ENCODE measurements at regions not wholly inside any gene's neighbourhood (a gene's known extent, or its start where the extent isn't known, plus 50 kb on each side); places are given as distances from the start of the nearest gene placed in this dataset.

GRCh38 chr9:84419031-84419602, 78.6 kb upstream of the SLC28A3 start:
- H3K4me3 ChIP-seq (replicated peaks; ENCODE audit: insufficient read depth, low read length), result no peak overlapping the region
- peak in 1 of 2 experiments; percentile 21 for DNase-seq (ENCODE audit: low read depth in 1 of 2, low spot score in 1 of 2)
- no peak overlapping the region for H3K27ac ChIP-seq (replicated peaks)
- TF ChIP-seq REST (IDR thresholded peaks at IDR 0.05; ENCODE audit: insufficient replicate concordance, low read depth) (no peak), GABPA (IDR thresholded peaks at IDR 0.05; ENCODE audit: low read depth) (no peak), CTCF (IDR thresholded peaks at IDR 0.05; ENCODE audit: insufficient read depth, low read length) (no peak), POLR2AphosphoS5 (IDR thresholded peaks at IDR 0.05; ENCODE audit: low read depth) (no peak), SPI1 (IDR thresholded peaks at IDR 0.05; ENCODE audit: borderline replicate concordance, low read depth) (no peak)
- no peaks in the 10 kb centered on the region for H3K27me3 ChIP-seq (ENCODE audit: insufficient read depth, poor library complexity, severe bottlenecking)

DNA sequence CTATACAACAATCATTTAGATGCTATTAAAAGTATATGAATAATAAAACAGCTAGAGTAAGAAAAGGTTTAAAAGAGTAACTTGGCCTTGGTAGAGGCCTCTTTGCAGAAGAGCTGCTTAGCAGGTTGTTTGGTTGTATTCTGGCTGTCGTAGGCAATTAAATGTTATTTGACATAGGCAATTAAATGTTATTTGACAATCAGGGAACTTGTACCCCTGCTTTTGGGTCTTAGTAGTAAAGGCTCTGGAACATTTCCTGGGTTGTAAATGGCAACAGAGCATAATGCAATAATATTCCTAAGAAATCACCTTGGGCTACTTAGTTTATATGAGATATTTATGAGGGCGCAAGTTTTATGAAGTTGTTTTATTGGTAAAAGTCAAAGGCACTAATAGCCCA, 84.4 kb upstream of the SLC28A3 start:
- H3K27ac ChIP-seq (replicated peaks), result no peak overlapping the region
- DNase-seq (ENCODE audit: low read depth in 1 of 2, low spot score in 1 of 2), result no peak
- no peak overlapping the region for H3K4me3 ChIP-seq (replicated peaks; ENCODE audit: insufficient read depth, low read length)
- no peaks in the 10 kb centered on the region for H3K27me3 ChIP-seq (ENCODE audit: insufficient read depth, poor library complexity, severe bottlenecking)
- TF ChIP-seq POLR2AphosphoS5 (IDR thresholded peaks at IDR 0.05; ENCODE audit: low read depth) (no peak), REST (IDR thresholded peaks at IDR 0.05; ENCODE audit: insufficient replicate concordance, low read depth) (no peak), GABPA (IDR thresholded peaks at IDR 0.05; ENCODE audit: low read depth) (no peak), CTCF (IDR thresholded peaks at IDR 0.05; ENCODE audit: insufficient read depth, low read length) (no peak), SPI1 (IDR thresholded peaks at IDR 0.05; ENCODE audit: borderline replicate concordance, low read depth) (no peak)

DNA sequence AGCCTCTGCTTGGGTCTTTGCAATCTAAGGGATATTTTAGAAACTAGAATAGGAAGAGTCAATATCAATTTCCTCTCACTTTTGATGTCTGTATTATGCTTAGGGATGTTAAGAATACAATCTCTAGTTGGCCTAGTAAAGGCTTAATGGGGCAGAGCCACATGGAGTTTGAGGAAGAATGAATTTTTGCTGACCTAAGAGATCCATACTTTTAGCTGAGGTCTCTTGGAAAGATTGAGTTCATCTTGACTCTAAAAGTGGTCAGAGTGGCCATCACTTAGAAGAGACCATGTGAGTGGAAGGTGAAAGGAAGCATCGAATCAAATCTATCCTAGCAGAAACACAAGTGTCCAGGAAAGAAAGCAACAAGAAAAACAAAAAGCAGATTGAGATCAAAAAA, 92.2 kb upstream of the SLC28A3 start:
- TF ChIP-seq SPI1 (IDR thresholded peaks at IDR 0.05; ENCODE audit: borderline replicate concordance, low read depth), result no peak
- no peak for TF ChIP-seq POLR2AphosphoS5 (IDR thresholded peaks at IDR 0.05; ENCODE audit: low read depth)
- no peaks in the 10 kb centered on the region for H3K27me3 ChIP-seq (ENCODE audit: insufficient read depth, poor library complexity, severe bottlenecking)
- no peak for DNase-seq (ENCODE audit: low read depth in 1 of 2, low spot score in 1 of 2)
- no peak overlapping the region for H3K4me3 ChIP-seq (replicated peaks; ENCODE audit: insufficient read depth, low read length)
- no peak overlapping the region for H3K27ac ChIP-seq (replicated peaks)

DNA sequence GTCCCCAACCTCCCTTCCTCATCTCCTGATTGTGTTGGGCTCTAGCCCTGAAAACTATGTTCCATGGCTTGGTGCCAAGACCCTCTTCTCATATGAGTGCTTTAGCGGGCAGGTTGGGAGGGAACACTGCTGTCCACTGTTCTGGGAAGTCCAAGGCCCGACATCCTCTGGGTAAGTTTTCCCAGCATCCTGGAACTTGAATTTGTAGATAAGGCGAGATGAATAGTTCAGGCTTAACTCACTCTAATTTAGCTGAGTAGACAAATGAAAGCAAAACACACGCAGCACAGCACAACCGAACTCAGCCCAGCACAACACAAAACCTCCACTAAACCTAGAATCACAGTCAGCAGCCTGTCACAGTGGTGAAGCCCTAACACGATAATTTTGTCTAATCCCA, 95.3 kb upstream of the SLC28A3 start:
- no peak overlapping the region for H3K27ac ChIP-seq (replicated peaks)
- TF ChIP-seq REST (IDR thresholded peaks at IDR 0.05; ENCODE audit: insufficient replicate concordance, low read depth) (no peak), SPI1 (IDR thresholded peaks at IDR 0.05; ENCODE audit: borderline replicate concordance, low read depth) (no peak), POLR2AphosphoS5 (IDR thresholded peaks at IDR 0.05; ENCODE audit: low read depth) (no peak), CTCF (IDR thresholded peaks at IDR 0.05; ENCODE audit: insufficient read depth, low read length) (no peak), GABPA (IDR thresholded peaks at IDR 0.05; ENCODE audit: low read depth) (no peak)
- DNase-seq (ENCODE audit: low read depth in 1 of 2, low spot score in 1 of 2), result no peak
- no peak overlapping the region for H3K4me3 ChIP-seq (replicated peaks; ENCODE audit: insufficient read depth, low read length)
- H3K27me3 ChIP-seq (ENCODE audit: insufficient read depth, poor library complexity, severe bottlenecking), result no peaks in the 10 kb centered on the region

All from HL-60 (cell line).